Endothelial cell of umbilical vein (primary cell): ENCODE measurements at regions not wholly inside any gene's neighbourhood (a gene's known extent, or its start where the extent isn't known, plus 50 kb on each side); places are given as distances from the start of the nearest gene placed in this dataset.

Source experiments
- BruUV-seq: library from RNA; stranded (reverse); fragments of 400-500 nt; replicated peaks from 2 replicates; lab custom pipeline; 2021; lab: Mats Ljungman, UMichigan
- CTCF ChIA-PET: fragments of 300-600, 350-600 bp; sonication (Branson Sonifier 250); formaldehyde crosslinking; loops from one replicate; lab custom pipeline; 2021; ENCODE audit warnings: antibody characterized with exemption, inconsistent platforms; lab: Charles Lee
- POLR2A ChIA-PET: fragments of 300-600, 350-600 bp; sonication (Branson Sonifier 250); formaldehyde crosslinking; loops from one replicate; lab custom pipeline; 2021; ENCODE audit warnings: antibody characterized with exemption, inconsistent platforms; lab: Charles Lee
- DNase-seq: peaks from one replicate; pipeline ENCODE4 v3.0.0-alpha.2; 2011; ENCODE audit warnings: low read depth, low spot score
- FAIRE-seq: peaks from 2 replicates; lab custom pipeline; 2011; peaks lifted over from hg19 to GRCh38; lab: Jason Lieb, UNC
- H2AFZ ChIP-seq: 2 replicates; pipeline ENCODE4 v1.6.0; 2012; ENCODE audit warnings: low read depth, low read length, control low read depth, inconsistent platforms
- H3K27ac ChIP-seq: 2 replicates; pipeline ENCODE4 v1.5.1; 2011; ENCODE audit warnings: low read depth, mild to moderate bottlenecking, control low read depth, low read length, moderate library complexity; ENCODE audit not compliant: insufficient read depth
- H3K27me3 ChIP-seq, 2 experiments: 2 replicates each; pipeline versions ENCODE4 v1.6.0 to v1.6.1; 2011; ENCODE audit warnings: low read length in 2 of 2, mixed read lengths in 1 of 2; ENCODE audit not compliant: control insufficient read depth in 2 of 2, insufficient read depth in 2 of 2
- H3K36me3 ChIP-seq, 2 experiments: 2 replicates in 1 of 2; 3 replicates in 1 of 2; pipeline ENCODE4 v1.5.1; 2011; ENCODE audit warnings: low read length in 2 of 2, mild to moderate bottlenecking in 1 of 2, moderate library complexity in 1 of 2; ENCODE audit not compliant: control insufficient read depth in 2 of 2, insufficient read depth in 2 of 2; ENCODE audit errors: extremely low read depth in 1 of 2
- H3K4me1 ChIP-seq: 3 replicates; pipeline ENCODE4 v1.5.1; 2011; ENCODE audit warnings: mild to moderate bottlenecking, low read length; ENCODE audit not compliant: control insufficient read depth, insufficient read depth; ENCODE audit errors: extremely low read depth
- H3K4me2 ChIP-seq: 2 replicates; pipeline ENCODE4 v1.6.1; 2011; ENCODE audit warnings: low read length, control low read depth, mixed read lengths; ENCODE audit not compliant: insufficient read depth
- H3K4me3 ChIP-seq, 3 experiments: fragments of 200-600 bp in 1 of 3; sonication (generic), shearing (Covaris generic) in 1 of 3; replicated peaks in 1 of 3; 2 replicates each; pipeline ENCODE4 v1.5.1; 2011 to 2016; ENCODE audit warnings: control low read depth in 3 of 3, low read length in 3 of 3, mild to moderate bottlenecking in 2 of 3, inconsistent platforms in 1 of 3, low read depth in 1 of 3, moderate library complexity in 1 of 3; ENCODE audit not compliant: insufficient read depth in 1 of 3
- H3K79me2 ChIP-seq: 2 replicates; pipeline ENCODE4 v1.6.0; 2012; ENCODE audit warnings: low read length, inconsistent platforms; ENCODE audit not compliant: control insufficient read depth, insufficient read depth
- H3K9ac ChIP-seq: replicated peaks from 2 replicates; pipeline ENCODE3; 2011; ENCODE audit warnings: low read length, control low read depth; ENCODE audit not compliant: insufficient read depth; ENCODE audit errors: extremely low read depth
- H3K9me1 ChIP-seq: replicated peaks from 3 replicates; pipeline ENCODE4 v1.6.0; 2011; ENCODE audit warnings: mild to moderate bottlenecking, low read length; ENCODE audit not compliant: control insufficient read depth, insufficient read depth; ENCODE audit errors: extremely low read depth
- H3K9me3 ChIP-seq: replicated peaks from 2 replicates; pipeline ENCODE4 v1.5.1; 2012; ENCODE audit warnings: low read length, inconsistent platforms; ENCODE audit not compliant: control insufficient read depth, insufficient read depth
- H4K20me1 ChIP-seq: replicated peaks from 2 replicates; pipeline ENCODE3; 2011; ENCODE audit warnings: mild to moderate bottlenecking, low read length; ENCODE audit not compliant: control insufficient read depth, insufficient read depth; ENCODE audit errors: extremely low read depth
- EZH2 ChIP-seq: IDR thresholded peaks from 2 replicates; pipeline ENCODE4 v1.6.1; 2012; ENCODE audit warnings: borderline replicate concordance, low read depth, mild to moderate bottlenecking, moderate library complexity, low read length, inconsistent platforms; ENCODE audit not compliant: severe bottlenecking
- FOS ChIP-seq: IDR thresholded peaks from 2 replicates; pipeline ENCODE4 v1.6.1; 2011; ENCODE audit warnings: mild to moderate bottlenecking, low read length, moderate library complexity, borderline replicate concordance; ENCODE audit not compliant: insufficient read depth
- GATA2 ChIP-seq: IDR thresholded peaks from 2 replicates; pipeline ENCODE4 v1.7.0; 2011; ENCODE audit warnings: low read depth, mild to moderate bottlenecking, moderate library complexity, mixed read lengths, low read length; ENCODE audit not compliant: insufficient read length, insufficient read depth
- JUN ChIP-seq: IDR thresholded peaks from 2 replicates; pipeline ENCODE4 v1.6.1; 2011; ENCODE audit warnings: borderline replicate concordance, low read depth; ENCODE audit not compliant: insufficient read length, insufficient read depth
- MYC ChIP-seq: IDR thresholded peaks from one replicate; pipeline ENCODE4 v1.6.1; 2011; ENCODE audit warnings: mild to moderate bottlenecking, low read depth, low read length
- POLR2A ChIP-seq: IDR thresholded peaks from 2 replicates; pipeline ENCODE4 v1.6.1; 2012; ENCODE audit warnings: low read depth, mild to moderate bottlenecking, control low read depth, low read length
- POLR2AphosphoS5 ChIP-seq: IDR thresholded peaks from 2 replicates; pipeline ENCODE4 v1.6.1; 2012; ENCODE audit warnings: low read depth, mild to moderate bottlenecking, control low read depth, low read length, moderate library complexity; ENCODE audit not compliant: insufficient read depth
- dilution Hi-C: fragments of 300-500 bp; cut with MboI; formaldehyde crosslinking; loops from one replicate; pipeline ENCODE4 v1.15.0; 2019; ENCODE audit warnings: low sequenced_read_pairs; ENCODE audit not compliant: extremely low pct_ligation_motif_present
- intact Hi-C: fragments of 100-400 bp; cut with micrococcal nuclease; formaldehyde crosslinking; loops from one replicate; pipeline ENCODE4 v1.10.0; 2022
- TF ChIP-seq, protein P1 (sequence below): IDR thresholded peaks from 2 replicates; pipeline ENCODE4 v1.6.1; 2011; ENCODE audit not compliant: insufficient read depth, insufficient read length
- TF ChIP-seq, protein P2 (sequence below), 2 donors: IDR thresholded peaks; 1 replicate in 1 of 2; 2 replicates in 1 of 2; pipeline ENCODE4 v1.5.1; 2011; ENCODE audit warnings: low read length in 2 of 2, mild to moderate bottlenecking in 2 of 2, moderate library complexity in 2 of 2, control low read depth in 1 of 2, inconsistent platforms in 1 of 2, low read depth in 1 of 2; ENCODE audit not compliant: insufficient read depth in 1 of 2; ENCODE audit errors: extremely low read depth in 1 of 2

DNA sequence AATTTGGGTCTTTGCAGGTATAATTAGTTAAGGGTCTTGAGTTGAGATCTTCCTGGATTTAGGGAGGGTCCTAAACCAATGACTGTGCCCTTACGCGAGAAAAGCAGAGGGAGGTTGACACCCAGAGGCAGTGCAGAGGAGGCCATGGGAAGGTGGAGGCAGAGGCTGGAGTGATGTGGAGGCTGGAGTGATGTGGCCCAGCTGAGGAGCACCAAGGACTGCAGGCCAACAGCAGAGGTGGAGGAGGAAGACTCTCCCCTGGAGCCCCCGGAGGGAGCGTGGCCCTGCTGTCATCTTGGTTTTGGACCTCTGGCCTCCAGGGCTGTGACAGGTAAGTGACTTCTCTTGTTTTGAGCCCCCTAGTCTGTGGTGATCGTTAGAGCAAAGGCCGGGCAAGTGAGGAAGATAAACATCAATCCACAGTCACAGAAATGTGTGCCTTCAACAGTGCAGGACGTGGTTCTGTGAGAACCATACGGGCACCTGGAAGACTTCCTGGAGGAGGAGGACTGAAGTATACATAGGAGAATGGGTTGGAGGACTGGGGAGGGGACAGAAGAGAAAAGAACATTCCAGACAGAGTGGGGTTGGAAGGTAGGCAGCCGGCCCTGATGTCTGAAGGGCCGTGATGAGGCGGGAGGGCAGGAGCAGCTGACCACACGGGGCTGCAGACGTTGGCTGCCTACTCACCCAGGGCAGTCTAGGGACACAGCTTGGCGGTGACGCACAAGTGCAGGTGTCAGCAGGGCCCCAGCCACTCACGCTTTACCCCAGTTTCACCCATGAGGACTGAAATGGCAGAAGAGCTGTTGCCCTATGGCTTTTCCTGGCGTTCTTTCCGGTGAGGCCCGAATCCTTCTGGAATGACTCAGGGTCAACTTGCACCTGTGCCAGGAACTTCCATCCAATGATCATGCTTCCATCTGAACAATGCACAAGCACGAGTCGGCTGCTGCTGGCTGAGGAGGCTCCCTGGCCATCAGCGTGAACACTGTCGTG is 270.2 kb downstream of the CTTN start:
- dilution Hi-C loops, result no loop called here
- ChIA-PET POLR2A (no interaction called here), CTCF (no interaction called here)
- Histone ChIP-seq H3K36me3 (no peaks in the 10 kb centered on the region), H3K9ac (no peak overlapping the region), H3K27me3 (no peaks in the 10 kb centered on the region), H3K9me3 (no peaks in the 10 kb centered on the region), H3K4me3 (no peak overlapping the region), H3K79me2 (no peaks in the 10 kb centered on the region), H3K27ac (no peak overlapping the region), H3K9me1 (no peaks in the 10 kb centered on the region), H2AFZ (no peak overlapping the region), H4K20me1 (no peaks in the 10 kb centered on the region), H3K4me1 (no peaks in the 10 kb centered on the region), H3K4me2 (no peak overlapping the region)
- FAIRE-seq (no peak), DNase-seq (no peak)
- intact Hi-C loops, result no loop called here
- TF ChIP-seq JUN (no peak), POLR2A (no peak), FOS (no peak), GATA2 (no peak), MYC (no peak), POLR2AphosphoS5 (no peak), EZH2 (no peak)
- TF ChIP-seq, protein P1, sequence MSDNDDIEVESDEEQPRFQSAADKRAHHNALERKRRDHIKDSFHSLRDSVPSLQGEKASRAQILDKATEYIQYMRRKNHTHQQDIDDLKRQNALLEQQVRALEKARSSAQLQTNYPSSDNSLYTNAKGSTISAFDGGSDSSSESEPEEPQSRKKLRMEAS, result no peak
- TF ChIP-seq, protein P2, sequence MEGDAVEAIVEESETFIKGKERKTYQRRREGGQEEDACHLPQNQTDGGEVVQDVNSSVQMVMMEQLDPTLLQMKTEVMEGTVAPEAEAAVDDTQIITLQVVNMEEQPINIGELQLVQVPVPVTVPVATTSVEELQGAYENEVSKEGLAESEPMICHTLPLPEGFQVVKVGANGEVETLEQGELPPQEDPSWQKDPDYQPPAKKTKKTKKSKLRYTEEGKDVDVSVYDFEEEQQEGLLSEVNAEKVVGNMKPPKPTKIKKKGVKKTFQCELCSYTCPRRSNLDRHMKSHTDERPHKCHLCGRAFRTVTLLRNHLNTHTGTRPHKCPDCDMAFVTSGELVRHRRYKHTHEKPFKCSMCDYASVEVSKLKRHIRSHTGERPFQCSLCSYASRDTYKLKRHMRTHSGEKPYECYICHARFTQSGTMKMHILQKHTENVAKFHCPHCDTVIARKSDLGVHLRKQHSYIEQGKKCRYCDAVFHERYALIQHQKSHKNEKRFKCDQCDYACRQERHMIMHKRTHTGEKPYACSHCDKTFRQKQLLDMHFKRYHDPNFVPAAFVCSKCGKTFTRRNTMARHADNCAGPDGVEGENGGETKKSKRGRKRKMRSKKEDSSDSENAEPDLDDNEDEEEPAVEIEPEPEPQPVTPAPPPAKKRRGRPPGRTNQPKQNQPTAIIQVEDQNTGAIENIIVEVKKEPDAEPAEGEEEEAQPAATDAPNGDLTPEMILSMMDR (IDR thresholded peaks at IDR 0.05; ENCODE audit: extremely low read depth in 1 of 2, insufficient read depth in 1 of 2, low read depth in 1 of 2, low read length in 2 of 2), result no peak
- BruUV-seq, result no TSS peak
